A549 (cell line): ENCODE measurements at regions not wholly inside any gene's neighbourhood (a gene's known extent, or its start where the extent isn't known, plus 50 kb on each side); places are given as distances from the start of the nearest gene placed in this dataset.

Experiments
- BHLHE40 ChIP-seq: IDR thresholded peaks from 2 replicates; pipeline ENCODE4 v1.6.1; 2012; ENCODE audit warnings: low read depth, low read length, inconsistent platforms
- CTCF ChIP-seq: fragments of >200 bp; sonication (Bioruptor Twin); formaldehyde crosslinking; IDR thresholded peaks from 3 replicates; pipeline ENCODE4 v1.5.1; 2016
- EP300 ChIP-seq, 2 experiments: fragments of >200 bp; sonication (Bioruptor Twin); formaldehyde crosslinking; IDR thresholded peaks; 2 replicates in 1 of 2; 3 replicates in 1 of 2; pipeline ENCODE4 v1.6.1; 2016 to 2017
- FOSB ChIP-seq: fragments of 250-450 bp; sonication (Bioruptor Pico); IDR thresholded peaks from 2 replicates; pipeline ENCODE4 v1.5.0; 2020; ENCODE audit warnings: mild to moderate bottlenecking, moderate library complexity
- HDAC2 ChIP-seq: fragments of 200-600 bp; sonication (generic); IDR thresholded peaks from 2 replicates; pipeline ENCODE4 v1.6.1; 2016
- HES2 ChIP-seq: fragments of >200 bp; sonication (Bioruptor Twin); formaldehyde crosslinking; IDR thresholded peaks from 2 replicates; pipeline ENCODE4 v1.6.1; 2016
- JUN ChIP-seq, 2 experiments: fragments of >200 bp; sonication (Bioruptor Twin); formaldehyde crosslinking; IDR thresholded peaks; 2 replicates in 1 of 2; 3 replicates in 1 of 2; pipeline ENCODE4 v1.6.1; 2016 to 2017
- KDM5A ChIP-seq: fragments of 200-600 bp; sonication (generic); IDR thresholded peaks from 2 replicates; pipeline ENCODE4 v1.6.1; 2016; ENCODE audit warnings: antibody characterized with exemption, mild to moderate bottlenecking
- POLR2A ChIP-seq: IDR thresholded peaks from 2 replicates; pipeline ENCODE4 v1.6.1; 2012; ENCODE audit warnings: mild to moderate bottlenecking, low read length
- SMC3 ChIP-seq: fragments of >200 bp; sonication (Bioruptor Twin); formaldehyde crosslinking; IDR thresholded peaks from 3 replicates; pipeline ENCODE4 v1.6.1; 2018; ENCODE audit warnings: inconsistent platforms
- SREBF2 ChIP-seq: fragments of 450-650 bp; IDR thresholded peaks from 2 replicates; pipeline ENCODE4 v1.6.1; 2014; ENCODE audit warnings: mild to moderate bottlenecking, moderate library complexity
- ZNF302 ChIP-seq: fragments of 250-450 bp; sonication (Bioruptor Pico); IDR thresholded peaks from 2 replicates; pipeline ENCODE4 v1.9.0; 2021; ENCODE audit warnings: inconsistent platforms, mild to moderate bottlenecking, moderate library complexity
- ZSCAN20 ChIP-seq: fragments of 250-450 bp; sonication (Bioruptor Pico); IDR thresholded peaks from 2 replicates; pipeline ENCODE4 v1.8.0; 2022; ENCODE audit warnings: mild to moderate bottlenecking, moderate library complexity

- no peak for TF ChIP-seq CTCF
- TF ChIP-seq SMC3 = no peak
- TF ChIP-seq HDAC2 = no peak
- TF ChIP-seq JUN (IDR thresholded peaks at IDR 0.05) = no peak
- TF ChIP-seq BHLHE40 = no peak
- no peak for TF ChIP-seq EP300 (IDR thresholded peaks at IDR 0.05)
- no peak for TF ChIP-seq POLR2A
- TF ChIP-seq ZSCAN20 = no peak
- TF ChIP-seq FOSB (CRISPR knock-in tag) = no peak
- no peak for TF ChIP-seq HES2
- no peak for TF ChIP-seq KDM5A
- TF ChIP-seq ZNF302 (CRISPR knock-in tag) = no peak
- TF ChIP-seq SREBF2 = no peak
Observed at GRCh38 chr3:75978686-75979085, 193.3 kb upstream of the ZNF717 start.
